ENCODE measurements at regions not wholly inside any gene's neighbourhood (a gene's known extent, or its start where the extent isn't known, plus 50 kb on each side); places are given as distances from the start of the nearest gene placed in this dataset.
"Not testable (repeated sequence)": the region's sequence is repeated elsewhere in the genome, so short reads cannot be mapped to it uniquely, and the experiment has no call there.

GRCh38 chr15:19984101-19984500 is 557.5 kb downstream of the GOLGA6L6 start:
- no peaks in the 10 kb centered on the region for H3K36me3 ChIP-seq (ENCODE audit: control insufficient read depth, insufficient read depth, low read length)
- H3K4me1 ChIP-seq = no peaks in the 10 kb centered on the region
- no peaks in the 10 kb centered on the region for H3K79me2 ChIP-seq
- no peak overlapping the region for H3K9ac ChIP-seq
- no peak overlapping the region for H3K4me3 ChIP-seq (ENCODE audit: low read depth, low read length)
- no peak overlapping the region for H3K27ac ChIP-seq
- no peak overlapping the region for H2AFZ ChIP-seq
- H3K27me3 ChIP-seq (ENCODE audit: control insufficient read depth, insufficient read depth, low read length) = no peaks in the 10 kb centered on the region
- no peak for TF ChIP-seq CTCF (IDR thresholded peaks at IDR 0.05)
- H3K4me2 ChIP-seq (ENCODE audit: low read length) = no peak overlapping the region
- no peaks in the 10 kb centered on the region for H3K9me3 ChIP-seq (ENCODE audit: control insufficient read depth, low read length)

GRCh38 chr15:19974998-19975397 is 566.6 kb downstream of the GOLGA6L6 start:
- Histone ChIP-seq H3K9me3 (ENCODE audit: control insufficient read depth, low read length) (no peaks in the 10 kb centered on the region), H3K4me1 (no peaks in the 10 kb centered on the region), H2AFZ (no peak overlapping the region), H3K4me3 (ENCODE audit: low read depth, low read length) (no peak overlapping the region), H3K4me2 (ENCODE audit: low read length) (no peak overlapping the region), H3K27ac (no peak overlapping the region), H3K27me3 (ENCODE audit: control insufficient read depth, insufficient read depth, low read length) (no peaks in the 10 kb centered on the region), H3K36me3 (ENCODE audit: control insufficient read depth, insufficient read depth, low read length) (no peaks in the 10 kb centered on the region), H3K9ac (no peak overlapping the region), H3K79me2 (no peaks in the 10 kb centered on the region)
- TF ChIP-seq CTCF (IDR thresholded peaks at IDR 0.05) = no peak

- H3K27me3 ChIP-seq (ENCODE audit: control insufficient read depth, insufficient read depth, low read length) = no peaks in the 10 kb centered on the region
- no peak overlapping the region for H3K9ac ChIP-seq
- no peaks in the 10 kb centered on the region for H3K36me3 ChIP-seq (ENCODE audit: control insufficient read depth, insufficient read depth, low read length)
- H3K4me3 ChIP-seq (ENCODE audit: low read depth, low read length) = no peak overlapping the region
- H3K27ac ChIP-seq = no peak overlapping the region
- no peaks in the 10 kb centered on the region for H3K9me3 ChIP-seq (ENCODE audit: control insufficient read depth, low read length)
- no peak overlapping the region for H3K4me2 ChIP-seq (ENCODE audit: low read length)
- H3K4me1 ChIP-seq = no peaks in the 10 kb centered on the region
- no peak for TF ChIP-seq CTCF (IDR thresholded peaks at IDR 0.05)
- H3K79me2 ChIP-seq = no peaks in the 10 kb centered on the region
- H2AFZ ChIP-seq = no peak overlapping the region
Measured at GRCh38 chr15:19973718-19974117, 567.9 kb downstream of the GOLGA6L6 start.

- H3K36me3 ChIP-seq (ENCODE audit: control insufficient read depth, insufficient read depth, low read length); H3K9me3 ChIP-seq (ENCODE audit: control insufficient read depth, low read length); H3K4me2 ChIP-seq (ENCODE audit: low read length); H3K9ac ChIP-seq; H2AFZ ChIP-seq; H3K4me3 ChIP-seq (ENCODE audit: low read depth, low read length); H3K79me2 ChIP-seq; H3K27ac ChIP-seq; H3K27me3 ChIP-seq (ENCODE audit: control insufficient read depth, insufficient read depth, low read length); H3K4me1 ChIP-seq: not testable (repeated sequence)
Measured at GRCh38 chr15:19972582-19972981, 569.0 kb downstream of the GOLGA6L6 start.

- H3K9ac ChIP-seq; H3K79me2 ChIP-seq; H3K27ac ChIP-seq; H2AFZ ChIP-seq; H3K36me3 ChIP-seq (ENCODE audit: control insufficient read depth, insufficient read depth, low read length); H3K4me2 ChIP-seq (ENCODE audit: low read length); H3K27me3 ChIP-seq (ENCODE audit: control insufficient read depth, insufficient read depth, low read length); H3K4me1 ChIP-seq; H3K4me3 ChIP-seq (ENCODE audit: low read depth, low read length); H3K9me3 ChIP-seq (ENCODE audit: control insufficient read depth, low read length): not testable (repeated sequence)
Measured at GRCh38 chr15:19965574-19965973, 576.0 kb downstream of the GOLGA6L6 start.

- H3K27me3 ChIP-seq (ENCODE audit: control insufficient read depth, insufficient read depth, low read length); H3K4me2 ChIP-seq (ENCODE audit: low read length); H3K4me3 ChIP-seq (ENCODE audit: low read depth, low read length); H3K9ac ChIP-seq; H2AFZ ChIP-seq; H3K4me1 ChIP-seq; H3K79me2 ChIP-seq; H3K9me3 ChIP-seq (ENCODE audit: control insufficient read depth, low read length); H3K27ac ChIP-seq; H3K36me3 ChIP-seq (ENCODE audit: control insufficient read depth, insufficient read depth, low read length): not testable (repeated sequence)
Measured at GRCh38 chr15:19964480-19964879, 577.1 kb downstream of the GOLGA6L6 start.
